Uterus (tissue), 3 donors: ENCODE measurements at regions not wholly inside any gene's neighbourhood (a gene's known extent, or its start where the extent isn't known, plus 50 kb on each side); places are given as distances from the start of the nearest gene placed in this dataset.

Source experiments
- DNase-seq, 2 donors: peaks; one replicate each; pipeline ENCODE4 v3.0.0-alpha.2; 2019 to 2020
- H3K27ac ChIP-seq, 2 donors: fragments of 200-600 bp; sonication (generic); 1 replicate in 1 of 2; 2 replicates in 1 of 2; pipeline ENCODE4 v1.5.1; 2016 to 2018
- H3K27me3 ChIP-seq, 2 donors: fragments of 200-600 bp; sonication (generic); one replicate each; pipeline ENCODE4 v1.5.1; 2018 to 2019; ENCODE audit warnings: control low read depth in 1 of 2
- H3K36me3 ChIP-seq, 2 donors: fragments of 200-600 bp; sonication (generic); one replicate each; pipeline ENCODE4 v1.5.1; 2019; ENCODE audit warnings: control low read depth in 1 of 2
- H3K4me1 ChIP-seq, 2 donors: fragments of 200-600 bp; sonication (generic); one replicate each; pipeline ENCODE4 v1.5.1; 2018 to 2019; ENCODE audit warnings: control low read depth in 1 of 2
- H3K4me3 ChIP-seq, 2 donors: fragments of 200-600 bp; sonication (generic); 1 replicate in 1 of 2; 2 replicates in 1 of 2; pipeline ENCODE4 v1.5.1; 2018 to 2019; ENCODE audit warnings: mild to moderate bottlenecking in 1 of 2
- H3K9me3 ChIP-seq, 2 donors: fragments of 200-600 bp; sonication (generic); one replicate each; pipeline ENCODE4 v1.5.1; 2019; ENCODE audit warnings: control low read depth in 1 of 2
- POLR2A ChIP-seq, 2 donors: fragments of 450-650 bp; IDR thresholded peaks; one replicate each; pipeline ENCODE4 v1.6.1; 2016; ENCODE audit warnings: antibody characterized with exemption in 2 of 2, mild to moderate bottlenecking in 1 of 2, moderate library complexity in 1 of 2
- intact Hi-C: fragments of 100-400 bp; cut with DNase I; formaldehyde crosslinking; loops from one replicate; pipeline ENCODE4 v1.15.1; 2023; ENCODE audit warnings: low total_unique reads
- TF ChIP-seq, protein P1 (sequence below), 4 experiments: fragments of 200-600 bp in 2 of 4; fragments of 450-650 bp in 2 of 4; sonication (generic) in 2 of 4; IDR thresholded peaks; one replicate each; pipeline ENCODE4 v1.5.1; 2016 to 2019; ENCODE audit warnings: antibody characterized with exemption in 4 of 4, mild to moderate bottlenecking in 2 of 4, moderate library complexity in 1 of 4
- donor health status: DM: yes; HTN: yes; CAD: no.

DNA sequence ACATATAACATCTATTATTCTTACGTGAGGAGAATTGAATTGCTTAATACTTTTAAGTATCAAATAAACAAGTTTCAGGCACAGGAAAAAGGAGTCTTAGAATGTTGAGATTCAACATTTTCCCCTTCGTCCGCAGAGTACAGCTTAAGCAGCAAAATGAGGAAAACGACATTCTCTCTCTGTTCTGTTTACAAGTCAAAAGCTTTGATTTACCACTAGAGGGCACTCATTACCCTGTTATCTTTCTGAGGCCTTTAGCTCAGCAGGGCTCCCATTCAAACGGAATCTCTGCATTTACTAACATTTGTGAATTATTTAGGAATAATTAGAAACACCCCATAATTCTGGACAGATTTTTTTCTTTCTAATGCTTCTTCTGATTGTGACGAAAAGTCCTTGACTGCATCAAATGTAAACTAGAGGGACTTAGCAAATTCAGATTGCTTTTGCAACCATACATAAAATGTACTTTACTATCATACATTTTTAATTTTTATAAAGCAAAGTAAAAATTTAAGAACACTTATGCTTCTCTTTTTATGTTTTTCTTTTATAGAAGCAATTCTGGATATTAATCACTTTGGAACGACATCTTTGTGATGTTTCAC is 75.0 kb downstream of the JRKL start:
- no peak for DNase-seq
- H3K27ac ChIP-seq = no peak overlapping the region
- no peaks in the 10 kb centered on the region for H3K9me3 ChIP-seq
- intact Hi-C loops = no loop called here
- H3K36me3 ChIP-seq = no peaks in the 10 kb centered on the region
- H3K4me1 ChIP-seq = no peaks in the 10 kb centered on the region
- TF ChIP-seq, protein P1, sequence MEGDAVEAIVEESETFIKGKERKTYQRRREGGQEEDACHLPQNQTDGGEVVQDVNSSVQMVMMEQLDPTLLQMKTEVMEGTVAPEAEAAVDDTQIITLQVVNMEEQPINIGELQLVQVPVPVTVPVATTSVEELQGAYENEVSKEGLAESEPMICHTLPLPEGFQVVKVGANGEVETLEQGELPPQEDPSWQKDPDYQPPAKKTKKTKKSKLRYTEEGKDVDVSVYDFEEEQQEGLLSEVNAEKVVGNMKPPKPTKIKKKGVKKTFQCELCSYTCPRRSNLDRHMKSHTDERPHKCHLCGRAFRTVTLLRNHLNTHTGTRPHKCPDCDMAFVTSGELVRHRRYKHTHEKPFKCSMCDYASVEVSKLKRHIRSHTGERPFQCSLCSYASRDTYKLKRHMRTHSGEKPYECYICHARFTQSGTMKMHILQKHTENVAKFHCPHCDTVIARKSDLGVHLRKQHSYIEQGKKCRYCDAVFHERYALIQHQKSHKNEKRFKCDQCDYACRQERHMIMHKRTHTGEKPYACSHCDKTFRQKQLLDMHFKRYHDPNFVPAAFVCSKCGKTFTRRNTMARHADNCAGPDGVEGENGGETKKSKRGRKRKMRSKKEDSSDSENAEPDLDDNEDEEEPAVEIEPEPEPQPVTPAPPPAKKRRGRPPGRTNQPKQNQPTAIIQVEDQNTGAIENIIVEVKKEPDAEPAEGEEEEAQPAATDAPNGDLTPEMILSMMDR (IDR thresholded peaks at IDR 0.05) = peak; percentile 56 to 68 (median 66)
- TF ChIP-seq POLR2A (IDR thresholded peaks at IDR 0.05) = no peak
- H3K27me3 ChIP-seq = peaks cover 0 to 3% of the 10 kb centered on the region in 2 donors
- H3K4me3 ChIP-seq = no peak overlapping the region

DNA sequence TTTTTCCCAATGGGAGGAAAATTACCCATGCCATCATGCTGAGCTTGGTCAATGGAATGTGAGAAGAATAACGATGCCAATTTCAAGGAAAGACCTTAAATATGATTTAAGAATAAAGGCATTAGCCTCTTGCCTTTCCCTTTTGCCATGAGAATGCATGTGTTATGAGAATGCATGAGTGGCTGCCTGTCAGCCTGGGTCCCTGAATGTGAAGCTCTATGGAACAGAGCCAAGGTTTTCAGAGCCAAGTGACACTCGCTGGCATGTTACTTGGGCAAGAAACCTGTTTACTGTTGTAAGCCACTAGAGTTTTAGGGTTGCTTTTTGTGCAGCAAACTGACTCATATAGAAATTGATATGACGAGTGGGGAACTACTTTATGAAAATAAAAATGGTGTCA is 75.7 kb downstream of the JRKL start:
- no peaks in the 10 kb centered on the region for H3K36me3 ChIP-seq
- TF ChIP-seq, protein P1 (IDR thresholded peaks at IDR 0.05) = no peak
- no peak for TF ChIP-seq POLR2A (IDR thresholded peaks at IDR 0.05)
- H3K4me1 ChIP-seq = no peaks in the 10 kb centered on the region
- H3K4me3 ChIP-seq = no peak overlapping the region
- H3K27me3 ChIP-seq = peaks cover 0 to 3% of the 10 kb centered on the region in 2 donors
- H3K9me3 ChIP-seq = no peaks in the 10 kb centered on the region
- DNase-seq = no peak
- no peak overlapping the region for H3K27ac ChIP-seq
- intact Hi-C loops = no loop called here

DNA sequence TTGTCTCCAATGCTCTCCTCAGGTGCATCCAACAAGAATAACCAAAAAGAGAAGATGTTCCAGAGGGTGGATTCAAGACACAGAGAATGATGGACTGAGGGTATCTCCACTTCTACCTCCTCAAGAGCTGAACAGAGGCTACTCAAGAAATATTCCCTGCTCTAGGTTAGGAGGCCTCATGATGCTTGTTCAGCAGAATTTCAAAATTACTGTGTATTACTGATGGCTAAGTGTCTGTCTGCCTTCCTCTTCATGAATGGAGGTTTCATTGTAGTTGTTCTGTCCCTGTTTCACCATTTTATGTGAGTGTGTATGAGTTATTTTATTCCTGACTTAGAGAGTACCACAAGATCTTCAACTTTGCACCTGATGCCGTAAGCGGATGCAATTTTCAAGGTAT is 76.8 kb downstream of the JRKL start:
- no peaks in the 10 kb centered on the region for H3K4me1 ChIP-seq
- TF ChIP-seq, protein P1 (IDR thresholded peaks at IDR 0.05) = no peak
- TF ChIP-seq POLR2A (IDR thresholded peaks at IDR 0.05) = no peak
- H3K4me3 ChIP-seq = no peak overlapping the region
- H3K36me3 ChIP-seq = no peaks in the 10 kb centered on the region
- intact Hi-C loops = no loop called here
- no peak for DNase-seq
- peaks cover 0 to 3% of the 10 kb centered on the region in 2 donors for H3K27me3 ChIP-seq
- no peak overlapping the region for H3K27ac ChIP-seq
- H3K9me3 ChIP-seq = no peaks in the 10 kb centered on the region

DNA sequence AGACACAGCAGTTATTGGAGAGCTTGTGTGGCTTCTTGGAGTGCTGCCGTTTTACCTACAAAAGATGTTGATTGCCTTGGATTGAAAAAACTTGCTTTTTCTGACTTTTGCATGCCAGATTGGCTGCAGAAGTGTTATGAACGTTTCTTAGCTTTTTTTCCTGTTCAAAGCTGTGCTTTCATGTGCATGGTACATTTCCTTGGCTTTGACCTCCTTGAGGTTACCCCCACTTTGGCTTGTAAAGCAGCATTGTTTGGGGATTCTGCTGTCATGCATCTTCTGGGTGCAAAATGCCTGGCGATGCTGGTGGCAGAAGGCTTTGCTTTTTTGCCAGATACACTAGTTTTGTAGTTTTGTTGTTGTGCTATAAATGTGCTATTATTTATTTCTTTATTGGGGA is 80.0 kb downstream of the JRKL start:
- no peaks in the 10 kb centered on the region for H3K4me1 ChIP-seq
- H3K36me3 ChIP-seq = no peaks in the 10 kb centered on the region
- H3K9me3 ChIP-seq = no peaks in the 10 kb centered on the region
- H3K4me3 ChIP-seq = no peak overlapping the region
- intact Hi-C loops = no loop called here
- H3K27me3 ChIP-seq = no peaks in the 10 kb centered on the region
- DNase-seq = no peak
- no peak overlapping the region for H3K27ac ChIP-seq
- TF ChIP-seq POLR2A (IDR thresholded peaks at IDR 0.05) = no peak
- TF ChIP-seq, protein P1 (IDR thresholded peaks at IDR 0.05) = no peak

DNA sequence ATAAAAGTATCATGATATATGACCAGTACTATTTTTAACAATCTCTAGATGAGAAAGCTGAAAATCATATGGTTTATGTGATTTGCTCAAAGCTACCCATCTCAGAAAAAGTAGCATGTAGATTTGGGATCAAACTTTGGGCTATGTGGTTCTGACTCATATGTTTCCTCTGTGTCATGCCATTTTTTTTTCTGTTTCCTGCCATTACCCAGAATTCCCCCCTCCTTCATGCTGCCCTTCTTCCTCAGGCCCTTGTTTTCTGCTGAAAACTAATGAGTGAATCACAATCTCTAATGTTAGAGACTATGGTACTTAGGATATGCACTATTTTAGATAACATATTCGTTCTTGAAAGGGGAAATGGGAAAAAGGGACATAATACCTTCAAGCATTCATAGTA is 80.7 kb downstream of the JRKL start:
- DNase-seq = no peak
- TF ChIP-seq, protein P1 (IDR thresholded peaks at IDR 0.05) = no peak
- TF ChIP-seq POLR2A (IDR thresholded peaks at IDR 0.05) = no peak
- H3K9me3 ChIP-seq = no peaks in the 10 kb centered on the region
- no peaks in the 10 kb centered on the region for H3K4me1 ChIP-seq
- H3K4me3 ChIP-seq = no peak overlapping the region
- intact Hi-C loops = no loop called here
- no peaks in the 10 kb centered on the region for H3K36me3 ChIP-seq
- no peak overlapping the region for H3K27ac ChIP-seq
- no peaks in the 10 kb centered on the region for H3K27me3 ChIP-seq
